T-helper 1 cell treated with Interleukin-12 subunit alpha and Interleukin-12 subunit beta and Interleukin-4 antibody, amounts not matched to agents 30 μg/mL and 1 μg/mL, for 36 hours (primary cell): ENCODE measurements at regions not wholly inside any gene's neighbourhood (a gene's known extent, or its start where the extent isn't known, plus 50 kb on each side); places are given as distances from the start of the nearest gene placed in this dataset.

Experiments used
- H3K27ac Mint-ChIP-seq: one replicate; pipeline ENCODE4 v1.8.0; 2021; ENCODE audit warnings: mild to moderate bottlenecking, mixed read lengths
- H3K27me3 Mint-ChIP-seq: one replicate; pipeline ENCODE4 v1.8.0; 2021; ENCODE audit warnings: low read depth, mixed read lengths
- H3K36me3 Mint-ChIP-seq: one replicate; pipeline ENCODE4 v1.8.0; 2021; ENCODE audit warnings: low read depth, mixed read lengths
- H3K4me1 Mint-ChIP-seq: one replicate; pipeline ENCODE4 v1.8.0; 2021; ENCODE audit warnings: low read depth, mixed read lengths
- H3K4me3 Mint-ChIP-seq: one replicate; pipeline ENCODE4 v1.8.0; 2021; ENCODE audit warnings: mild to moderate bottlenecking, moderate library complexity, mixed read lengths
- H3K9me3 Mint-ChIP-seq: one replicate; pipeline ENCODE4 v1.8.0; 2021; ENCODE audit warnings: mixed read lengths

DNA sequence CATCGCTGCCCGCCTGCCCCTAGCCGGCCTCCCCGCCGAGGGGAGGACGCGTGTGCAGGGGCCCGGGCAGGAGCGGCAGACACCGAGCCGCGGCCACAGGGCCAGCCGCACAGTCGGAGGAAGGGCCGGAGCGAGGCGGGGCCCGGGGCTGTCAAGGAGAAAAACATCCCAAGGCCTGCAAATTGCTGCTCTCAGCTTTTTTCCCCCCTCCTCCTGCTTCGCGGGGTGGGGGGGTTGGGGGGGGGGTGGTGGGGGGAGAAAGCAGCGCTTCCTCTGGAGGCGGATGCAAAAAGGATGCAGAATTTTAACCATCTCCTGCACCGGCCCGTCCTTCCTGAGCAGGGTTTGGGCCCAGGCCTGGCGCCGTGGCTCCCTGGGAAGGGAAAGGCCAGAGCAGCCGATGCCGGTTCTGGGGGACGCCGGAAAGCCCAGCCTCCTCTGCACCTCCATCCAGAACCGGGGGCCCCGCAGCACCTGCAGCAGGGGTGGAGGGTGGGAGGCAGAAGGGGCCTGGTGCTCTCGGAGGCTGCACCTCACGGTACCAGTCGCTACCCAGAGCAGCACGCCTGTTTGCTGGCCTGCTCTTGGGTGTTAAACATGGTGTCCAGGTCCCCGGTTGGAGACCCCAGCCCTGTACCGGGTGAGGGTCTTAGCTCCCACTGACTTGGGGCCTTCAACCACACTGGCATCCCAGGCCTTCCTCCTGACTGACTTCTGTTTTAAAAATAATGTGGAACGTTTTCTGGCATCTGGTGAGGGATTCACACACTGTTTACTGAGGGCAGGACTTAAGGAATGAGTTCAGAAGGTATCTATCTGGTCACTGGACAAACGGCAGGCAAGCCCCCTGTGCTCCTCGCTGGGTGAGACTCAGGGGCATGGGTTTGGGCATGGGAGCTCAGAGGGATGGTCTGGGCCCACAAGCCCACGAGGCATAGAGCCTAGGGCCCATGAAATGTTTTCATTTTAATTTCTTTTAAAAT, 77.4 kb upstream of the WNT7B start:
- Mint-ChIP-seq H3K4me3 (peak overlapping the region; percentile 80), H3K4me1 (peaks cover 28% of the 10 kb centered on the region), H3K27ac (peak overlapping the region; percentile 83), H3K27me3 (no peaks in the 10 kb centered on the region), H3K9me3 (no peaks in the 10 kb centered on the region), H3K36me3 (no peaks in the 10 kb centered on the region)

DNA sequence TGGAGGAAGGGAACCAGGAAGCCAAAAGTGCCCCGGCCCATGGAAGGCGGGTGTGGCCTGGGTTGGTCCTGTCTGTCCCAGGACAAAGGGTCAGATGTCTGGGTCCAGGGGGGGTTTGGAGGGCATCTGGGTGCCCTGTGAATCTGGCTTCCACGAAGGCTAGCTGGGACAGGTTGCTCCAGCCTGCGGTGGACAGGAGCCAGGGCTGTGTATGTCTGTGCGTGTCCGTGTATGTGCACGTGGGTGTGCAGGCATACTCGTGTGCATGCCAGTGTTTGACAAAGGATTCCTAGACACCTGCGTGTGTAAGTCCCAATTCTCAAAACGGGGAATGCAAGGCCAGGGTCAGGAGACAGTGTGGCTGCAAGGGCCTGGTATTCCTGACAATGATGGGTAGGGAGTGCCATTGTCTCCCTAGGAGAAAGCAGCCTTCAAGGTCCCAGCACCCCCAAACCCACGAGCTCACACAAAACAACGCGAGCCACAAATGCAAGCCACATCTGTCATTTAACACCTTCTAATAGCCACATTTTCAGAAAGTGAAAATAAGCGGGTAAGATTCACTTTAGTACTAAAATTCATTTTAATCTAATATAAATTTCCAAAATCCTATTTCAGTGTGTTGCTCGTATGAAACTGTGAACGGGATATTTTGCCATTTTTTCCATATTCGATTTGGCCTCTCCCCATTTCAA, 78.4 kb upstream of the WNT7B start:
- H3K4me1 Mint-ChIP-seq = peaks cover 28% of the 10 kb centered on the region
- no peaks in the 10 kb centered on the region for H3K27me3 Mint-ChIP-seq
- peak overlapping the region; percentile 80 for H3K4me3 Mint-ChIP-seq
- peak overlapping the region; percentile 83 for H3K27ac Mint-ChIP-seq
- no peaks in the 10 kb centered on the region for H3K36me3 Mint-ChIP-seq
- H3K9me3 Mint-ChIP-seq = no peaks in the 10 kb centered on the region

DNA sequence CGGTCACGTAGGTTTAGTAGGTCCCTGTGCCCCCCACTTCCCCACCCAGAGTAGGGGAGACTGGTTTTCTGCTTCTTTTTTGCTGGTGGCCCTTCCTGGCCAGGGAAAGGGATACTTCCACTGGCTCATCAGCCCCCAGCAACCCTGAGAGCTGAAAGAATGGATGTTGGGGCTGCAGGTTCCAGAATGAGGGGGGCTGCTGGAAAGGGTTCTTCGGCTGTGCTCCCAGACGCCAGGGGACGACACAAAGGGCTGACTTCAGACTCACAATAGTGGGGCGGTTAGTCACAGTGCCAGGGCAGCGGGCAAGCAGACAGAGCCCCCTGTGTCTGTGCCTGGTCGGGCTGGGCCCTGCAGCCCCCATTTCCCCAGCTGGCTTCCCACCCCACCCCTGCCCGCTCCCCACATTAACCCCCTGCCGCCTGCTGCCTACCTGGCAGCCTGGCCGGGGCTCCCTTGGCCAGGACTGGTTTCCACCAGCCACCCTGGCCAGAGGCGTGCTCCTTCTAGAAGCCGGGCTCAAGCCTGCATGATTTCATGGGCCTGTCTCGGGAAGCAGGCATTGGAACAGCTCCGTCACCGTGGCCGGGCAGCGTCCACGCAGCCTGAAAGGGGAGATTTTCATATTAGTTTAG, 79.1 kb upstream of the WNT7B start:
- no peaks in the 10 kb centered on the region for H3K9me3 Mint-ChIP-seq
- peak overlapping the region; percentile 68 for H3K27ac Mint-ChIP-seq
- H3K27me3 Mint-ChIP-seq = no peaks in the 10 kb centered on the region
- H3K4me3 Mint-ChIP-seq = no peak overlapping the region
- peaks cover 28% of the 10 kb centered on the region for H3K4me1 Mint-ChIP-seq
- H3K36me3 Mint-ChIP-seq = no peaks in the 10 kb centered on the region

DNA sequence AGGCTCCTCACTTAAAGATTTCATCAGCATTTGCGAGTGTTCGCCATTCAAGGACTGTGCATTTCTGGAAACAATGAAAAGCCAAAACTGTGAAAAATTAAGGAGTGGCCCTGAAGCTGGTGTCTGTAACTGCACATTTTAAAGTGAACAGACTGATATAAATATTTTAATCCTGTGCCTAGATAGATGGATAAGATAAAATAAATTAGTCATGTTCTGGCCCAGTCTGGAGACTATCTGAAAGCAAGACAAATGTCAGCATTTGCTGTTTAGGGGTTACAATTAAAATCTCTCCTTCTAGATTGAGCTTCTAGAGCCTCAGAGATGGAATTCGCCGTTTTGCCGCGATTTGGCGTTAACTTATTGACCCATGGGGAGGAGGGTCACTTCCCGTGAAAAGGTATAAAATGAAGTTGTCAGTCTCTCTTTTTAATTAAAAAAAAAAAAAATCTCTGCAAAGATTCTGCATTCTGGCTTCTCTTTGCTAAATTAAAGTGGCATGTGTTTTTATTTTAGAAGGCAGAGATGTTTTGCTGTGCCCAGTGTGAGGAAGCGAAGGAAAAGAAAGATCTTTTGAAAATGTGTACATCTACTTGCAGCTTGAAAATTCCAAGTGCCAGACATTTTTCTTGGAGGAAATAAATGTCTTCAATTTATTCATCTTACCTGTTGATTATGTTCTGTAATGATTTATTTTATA, 79.7 kb upstream of the WNT7B start:
- H3K4me3 Mint-ChIP-seq = no peak overlapping the region
- peak overlapping the region; percentile 68 for H3K27ac Mint-ChIP-seq
- no peaks in the 10 kb centered on the region for H3K36me3 Mint-ChIP-seq
- no peaks in the 10 kb centered on the region for H3K9me3 Mint-ChIP-seq
- H3K4me1 Mint-ChIP-seq = peaks cover 28% of the 10 kb centered on the region
- H3K27me3 Mint-ChIP-seq = no peaks in the 10 kb centered on the region

DNA sequence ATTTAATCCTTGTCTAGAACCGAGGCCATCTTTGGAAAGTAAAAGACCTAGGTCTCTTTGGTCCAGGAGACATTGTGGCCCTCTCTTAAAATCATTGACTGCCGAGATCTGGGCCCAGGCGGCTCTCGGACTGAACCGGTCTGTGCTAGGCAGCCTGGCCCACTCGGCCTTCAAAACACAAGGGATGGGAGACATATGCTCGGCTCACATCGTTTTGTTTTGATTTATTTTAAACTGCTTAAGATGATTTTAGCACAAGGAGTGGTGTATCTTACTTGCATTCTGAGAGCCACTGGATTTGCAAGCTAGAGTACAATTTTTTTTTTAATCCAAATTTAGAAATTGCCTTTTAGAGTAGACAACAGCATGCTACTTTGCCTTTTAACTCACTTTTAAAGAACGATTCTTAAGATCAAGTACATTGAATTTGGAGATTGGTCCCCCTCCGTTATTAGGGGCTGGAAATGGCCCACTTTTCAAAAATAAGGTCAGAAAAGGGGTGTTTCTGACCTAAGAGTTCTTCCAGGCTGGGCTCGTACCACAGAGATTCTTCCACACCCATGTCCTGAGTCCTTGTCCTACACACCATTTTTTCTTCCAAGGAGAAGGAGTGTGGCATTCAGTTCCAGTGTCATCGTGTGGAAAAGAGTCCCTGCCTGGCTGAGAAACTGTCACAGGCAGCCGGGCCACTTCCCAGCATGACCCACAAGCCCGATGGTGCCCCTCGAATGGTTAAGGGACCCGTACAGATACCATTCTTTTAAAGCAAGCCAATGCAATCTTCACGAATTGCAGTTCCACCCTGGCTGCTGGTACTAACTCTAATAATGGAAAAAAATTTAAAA, 80.5 kb upstream of the WNT7B start:
- H3K9me3 Mint-ChIP-seq = no peaks in the 10 kb centered on the region
- peak overlapping the region; percentile 28 for H3K4me3 Mint-ChIP-seq
- peak overlapping the region; percentile 84 for H3K27ac Mint-ChIP-seq
- H3K4me1 Mint-ChIP-seq = peaks cover 29% of the 10 kb centered on the region
- H3K36me3 Mint-ChIP-seq = peaks cover 3% of the 10 kb centered on the region
- H3K27me3 Mint-ChIP-seq = no peaks in the 10 kb centered on the region

DNA sequence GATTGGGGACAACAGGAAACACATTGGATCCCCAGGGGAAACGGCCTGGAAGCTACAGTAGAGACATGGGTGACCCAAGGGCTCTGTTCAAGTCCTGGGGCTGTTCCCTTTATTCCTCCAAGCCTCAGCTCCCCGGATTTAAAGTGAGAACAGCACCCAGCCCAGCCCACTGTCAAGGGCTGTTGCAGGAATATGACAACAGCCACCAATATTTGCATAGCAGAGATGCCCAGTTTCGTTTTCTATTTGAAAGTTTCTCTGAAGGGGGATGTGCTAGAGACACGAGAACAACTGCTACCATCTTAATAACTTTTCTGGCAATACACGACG, 81.1 kb upstream of the WNT7B start:
- Mint-ChIP-seq H3K27me3 (no peaks in the 10 kb centered on the region), H3K27ac (peak overlapping the region; percentile 84), H3K36me3 (peaks cover 4% of the 10 kb centered on the region), H3K9me3 (no peaks in the 10 kb centered on the region), H3K4me3 (peak overlapping the region; percentile 28), H3K4me1 (peaks cover 26% of the 10 kb centered on the region)

DNA sequence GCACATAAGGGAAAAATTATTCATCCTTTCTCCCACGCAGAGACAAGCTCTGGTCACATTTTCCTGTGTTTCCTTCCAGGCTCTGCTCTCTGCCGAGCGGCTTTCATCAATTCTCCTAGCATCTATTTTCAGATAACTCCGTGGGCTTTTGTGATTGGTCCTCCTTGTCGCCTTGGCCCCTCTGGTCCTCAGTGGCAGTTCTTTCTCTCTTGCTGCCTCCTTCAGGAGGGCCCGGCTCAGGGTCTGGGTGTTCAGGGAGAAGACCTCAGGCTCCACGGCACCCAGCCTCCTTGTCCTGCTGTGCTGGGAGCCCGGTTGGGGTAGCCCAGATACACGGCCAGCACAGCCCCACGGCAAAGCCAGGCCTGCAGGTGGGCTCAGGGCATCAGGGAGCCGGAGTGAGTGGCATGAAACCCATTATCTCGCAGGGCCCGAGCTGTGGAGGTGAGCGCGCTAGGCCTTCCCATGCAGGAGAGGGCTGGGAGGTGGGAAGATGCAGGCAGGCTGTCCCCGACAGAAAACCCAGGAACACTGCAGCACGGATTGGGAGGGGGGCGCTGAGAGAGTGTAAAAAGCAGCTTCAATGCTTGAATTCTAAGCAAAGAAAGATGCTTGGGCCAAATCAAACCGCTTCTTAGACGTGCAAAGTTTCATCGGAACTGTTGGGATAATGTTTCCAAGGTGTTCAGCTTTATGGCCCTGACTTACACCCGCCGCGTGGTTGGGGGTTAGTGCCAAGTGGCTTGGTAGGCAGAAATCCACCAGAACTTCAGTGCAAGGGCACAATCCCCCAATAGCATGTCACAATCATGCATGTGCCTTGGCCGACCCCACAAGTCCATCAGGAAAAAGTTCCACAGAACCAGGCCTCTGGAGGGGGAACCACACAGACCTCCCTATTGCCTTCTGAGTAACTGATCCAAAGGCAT, 81.9 kb upstream of the WNT7B start:
- H3K27ac Mint-ChIP-seq = peak overlapping the region; percentile 79
- H3K27me3 Mint-ChIP-seq = no peaks in the 10 kb centered on the region
- H3K36me3 Mint-ChIP-seq = peaks cover 4% of the 10 kb centered on the region
- no peaks in the 10 kb centered on the region for H3K9me3 Mint-ChIP-seq
- peaks cover 23% of the 10 kb centered on the region for H3K4me1 Mint-ChIP-seq
- no peak overlapping the region for H3K4me3 Mint-ChIP-seq

DNA sequence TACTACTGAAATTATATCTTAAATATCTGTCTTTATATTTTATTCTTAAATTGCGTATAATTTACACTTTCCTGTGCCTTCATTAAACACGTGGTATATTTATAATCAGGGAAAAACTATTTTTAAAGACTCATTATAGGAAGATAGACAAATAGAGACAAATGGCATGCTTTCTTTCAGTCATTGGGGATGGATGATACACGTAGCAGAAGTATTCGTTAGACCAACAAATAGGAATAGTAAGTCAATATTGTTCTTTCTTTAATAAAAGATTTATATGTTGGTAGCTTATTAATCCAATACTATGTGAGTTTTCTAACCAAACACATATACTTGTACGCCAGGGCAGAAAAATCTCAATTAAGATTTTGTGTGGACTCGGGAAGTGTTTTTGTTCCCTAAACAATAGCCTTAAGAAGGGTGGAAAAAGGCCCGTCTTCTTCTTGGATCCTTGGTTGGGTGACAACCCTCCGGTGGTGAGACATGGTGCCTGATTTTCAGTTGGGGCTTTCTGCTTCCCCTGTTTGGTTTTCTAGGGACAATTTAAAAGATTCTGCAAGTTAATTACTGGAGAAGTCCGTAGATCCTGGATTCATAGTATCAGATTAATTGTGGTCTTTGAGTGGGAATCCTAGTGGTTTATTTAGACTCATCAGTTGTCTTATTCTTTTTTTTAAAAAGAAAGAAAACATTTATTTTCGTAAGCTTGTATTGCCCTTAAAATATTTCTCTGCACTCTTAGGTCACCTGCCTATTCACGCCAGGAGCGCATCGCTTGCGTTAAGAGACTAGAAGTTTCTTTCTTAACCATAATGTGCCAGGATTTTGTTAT, 83.5 kb upstream of the WNT7B start:
- Mint-ChIP-seq H3K9me3 (no peaks in the 10 kb centered on the region), H3K36me3 (peaks cover 5% of the 10 kb centered on the region), H3K4me1 (peaks cover 15% of the 10 kb centered on the region), H3K27me3 (no peaks in the 10 kb centered on the region), H3K27ac (no peak overlapping the region), H3K4me3 (no peak overlapping the region)

DNA sequence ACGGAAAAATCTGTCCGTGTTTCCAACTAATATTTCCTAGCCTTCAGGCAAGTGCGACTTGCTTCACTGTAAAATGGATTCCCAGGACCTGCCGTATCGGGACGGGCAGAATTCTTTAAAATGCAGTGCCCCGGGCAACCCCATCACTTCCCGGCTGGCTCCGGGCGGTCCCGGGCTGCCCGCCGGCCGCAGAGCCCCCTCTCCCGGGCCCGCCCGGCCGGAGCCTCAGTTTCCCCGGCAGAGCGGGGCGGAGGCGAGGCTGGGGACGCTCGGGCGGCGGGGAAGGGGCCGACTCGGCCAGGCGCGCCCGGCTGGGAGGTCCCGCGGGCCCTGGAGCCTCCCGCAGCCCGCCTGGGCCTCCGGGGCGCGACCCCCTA, 84.2 kb upstream of the WNT7B start:
- H3K9me3 Mint-ChIP-seq = no peaks in the 10 kb centered on the region
- peaks cover 14% of the 10 kb centered on the region for H3K4me1 Mint-ChIP-seq
- no peak overlapping the region for H3K4me3 Mint-ChIP-seq

DNA sequence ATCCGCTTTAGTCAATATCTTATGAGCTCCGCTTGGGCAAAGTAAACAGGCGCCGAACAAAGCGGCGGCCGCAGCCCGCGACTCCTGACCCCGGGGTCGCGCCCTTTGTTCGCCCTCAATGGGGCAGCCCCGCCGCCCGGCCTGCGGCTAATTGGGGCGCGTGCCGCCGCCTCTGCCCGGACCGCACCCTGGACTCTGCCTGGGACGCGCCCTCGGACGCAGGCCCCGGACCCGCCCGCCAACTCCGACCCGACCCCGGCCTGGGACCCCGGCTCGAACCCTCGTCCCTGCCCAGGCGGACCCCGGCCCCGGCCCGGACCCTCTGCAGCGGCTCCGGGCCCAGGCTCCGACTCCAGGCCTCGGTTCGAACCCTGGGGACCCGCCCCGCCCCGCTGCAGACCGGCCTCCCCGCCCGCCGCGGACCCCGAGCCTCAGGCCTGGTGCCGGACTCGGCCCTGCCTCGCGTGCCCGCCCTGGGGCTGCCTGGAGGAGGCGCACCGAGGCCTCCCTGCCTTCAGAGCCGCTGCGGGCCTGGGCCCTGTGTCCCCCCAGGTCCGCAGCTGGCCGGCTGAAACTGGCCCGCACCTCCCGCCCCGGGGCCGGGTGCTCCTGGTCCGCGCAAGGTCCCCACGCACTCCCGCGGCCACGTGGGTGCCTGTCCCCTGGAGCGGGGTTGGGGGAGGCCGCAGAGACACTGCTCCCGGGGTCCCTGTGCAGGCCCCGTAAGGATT, 84.7 kb upstream of the WNT7B start:
- Mint-ChIP-seq H3K27ac (no peak overlapping the region), H3K4me1 (peaks cover 13% of the 10 kb centered on the region), H3K9me3 (no peaks in the 10 kb centered on the region), H3K27me3 (no peaks in the 10 kb centered on the region), H3K4me3 (no peak overlapping the region), H3K36me3 (peaks cover 5% of the 10 kb centered on the region)

More for the DNA sequence above, 84.2 kb upstream of the WNT7B start:
- H3K27ac Mint-ChIP-seq = no peak overlapping the region
- no peaks in the 10 kb centered on the region for H3K27me3 Mint-ChIP-seq
- H3K36me3 Mint-ChIP-seq = peaks cover 5% of the 10 kb centered on the region

DNA sequence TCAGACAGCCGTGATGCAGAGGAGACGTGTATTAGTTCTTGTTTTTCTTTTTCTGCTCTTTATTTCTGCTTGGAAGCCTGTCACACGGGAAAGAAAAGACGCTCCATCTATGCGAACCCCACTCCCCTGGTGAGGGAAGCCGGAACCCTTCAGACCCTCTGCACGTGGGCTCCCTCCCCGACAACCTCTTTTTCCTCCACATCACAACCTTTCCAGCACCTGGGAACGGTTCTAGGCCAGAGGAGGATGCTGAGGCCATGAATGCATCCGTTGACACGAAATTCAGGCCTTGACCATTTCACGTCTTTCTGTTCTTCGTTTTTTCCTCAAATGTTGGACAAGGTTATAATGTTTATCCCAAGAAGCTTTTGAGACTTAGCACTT, 85.3 kb upstream of the WNT7B start:
- H3K27ac Mint-ChIP-seq = no peak overlapping the region
- peaks cover 16% of the 10 kb centered on the region for H3K4me1 Mint-ChIP-seq
- H3K27me3 Mint-ChIP-seq = no peaks in the 10 kb centered on the region
- H3K4me3 Mint-ChIP-seq = no peak overlapping the region
- H3K36me3 Mint-ChIP-seq = peaks cover 5% of the 10 kb centered on the region
- H3K9me3 Mint-ChIP-seq = no peaks in the 10 kb centered on the region
